ENCODE measurements at regions not wholly inside any gene's neighbourhood (a gene's known extent, or its start where the extent isn't known, plus 50 kb on each side); places are given as distances from the start of the nearest gene placed in this dataset.

DNA sequence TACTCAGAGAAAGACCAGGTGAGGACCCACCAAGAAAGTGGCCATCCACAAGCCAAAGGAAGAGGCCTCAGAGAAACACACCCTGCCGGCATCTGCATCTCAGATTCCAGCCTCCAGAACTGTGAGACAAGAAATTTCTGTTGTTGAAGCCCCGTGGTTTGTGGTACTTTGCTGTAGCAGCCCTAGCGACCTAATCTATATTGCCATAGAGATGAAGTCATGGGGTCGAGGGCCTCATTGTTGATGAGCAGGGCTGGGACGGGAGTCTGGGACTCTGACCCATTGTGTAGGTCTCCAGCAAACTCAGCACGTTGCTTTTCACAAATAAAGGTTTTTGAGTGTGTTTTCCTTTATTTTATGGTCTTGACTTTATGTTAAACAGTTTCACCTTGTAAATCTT lies 174.9 kb downstream of the TNFSF13B start:
- TF ChIP-seq, protein P1, sequence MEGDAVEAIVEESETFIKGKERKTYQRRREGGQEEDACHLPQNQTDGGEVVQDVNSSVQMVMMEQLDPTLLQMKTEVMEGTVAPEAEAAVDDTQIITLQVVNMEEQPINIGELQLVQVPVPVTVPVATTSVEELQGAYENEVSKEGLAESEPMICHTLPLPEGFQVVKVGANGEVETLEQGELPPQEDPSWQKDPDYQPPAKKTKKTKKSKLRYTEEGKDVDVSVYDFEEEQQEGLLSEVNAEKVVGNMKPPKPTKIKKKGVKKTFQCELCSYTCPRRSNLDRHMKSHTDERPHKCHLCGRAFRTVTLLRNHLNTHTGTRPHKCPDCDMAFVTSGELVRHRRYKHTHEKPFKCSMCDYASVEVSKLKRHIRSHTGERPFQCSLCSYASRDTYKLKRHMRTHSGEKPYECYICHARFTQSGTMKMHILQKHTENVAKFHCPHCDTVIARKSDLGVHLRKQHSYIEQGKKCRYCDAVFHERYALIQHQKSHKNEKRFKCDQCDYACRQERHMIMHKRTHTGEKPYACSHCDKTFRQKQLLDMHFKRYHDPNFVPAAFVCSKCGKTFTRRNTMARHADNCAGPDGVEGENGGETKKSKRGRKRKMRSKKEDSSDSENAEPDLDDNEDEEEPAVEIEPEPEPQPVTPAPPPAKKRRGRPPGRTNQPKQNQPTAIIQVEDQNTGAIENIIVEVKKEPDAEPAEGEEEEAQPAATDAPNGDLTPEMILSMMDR (IDR thresholded peaks at IDR 0.05), result no peak
- no peak for TF ChIP-seq POLR2A (IDR thresholded peaks at IDR 0.05)
